Spleen (tissue), 11 donors: ENCODE measurements at regions not wholly inside any gene's neighbourhood (a gene's known extent, or its start where the extent isn't known, plus 50 kb on each side); places are given as distances from the start of the nearest gene placed in this dataset.

Source experiments
- DNase-seq: peaks from one replicate; pipeline ENCODE4 v3.0.0-alpha.2; 2020
- H3K27ac ChIP-seq, 8 donors: fragments of 200-600 bp; sonication (generic) in 7 of 8; 1 replicate in 4 of 8; 2 replicates in 4 of 8; pipeline versions ENCODE4 v1.5.0 to v1.8.0; 2016 to 2021; ENCODE audit warnings: inconsistent platforms in 4 of 8, mild to moderate bottlenecking in 4 of 8, moderate library complexity in 1 of 8
- H3K27me3 ChIP-seq, 7 donors: fragments of 200-600 bp; sonication (generic) in 6 of 7; replicated peaks in 1 of 7; 1 replicate in 4 of 7; 2 replicates in 3 of 7; pipeline versions ENCODE4 v1.5.0 to v1.8.0; 2016 to 2021; ENCODE audit warnings: inconsistent platforms in 3 of 7, mild to moderate bottlenecking in 1 of 7
- H3K36me3 ChIP-seq, 6 donors: fragments of 200-600 bp; sonication (generic) in 5 of 6; 1 replicate in 4 of 6; 2 replicates in 2 of 6; pipeline versions ENCODE4 v1.5.0 to v1.8.0; 2016 to 2021; ENCODE audit warnings: inconsistent platforms in 2 of 6
- H3K4me1 ChIP-seq, 6 donors: fragments of 200-600 bp; sonication (generic) in 5 of 6; 1 replicate in 3 of 6; 2 replicates in 3 of 6; pipeline versions ENCODE4 v1.5.0 to v1.8.0; 2016 to 2021; ENCODE audit warnings: inconsistent platforms in 3 of 6
- H3K4me3 ChIP-seq, 8 donors: fragments of 200-600 bp; sonication (generic) in 7 of 8; 1 replicate in 4 of 8; 2 replicates in 4 of 8; pipeline versions ENCODE4 v1.5.0 to v1.8.0; 2016 to 2021; ENCODE audit warnings: inconsistent platforms in 4 of 8, mild to moderate bottlenecking in 4 of 8, moderate library complexity in 2 of 8
- H3K9me3 ChIP-seq, 8 donors: fragments of 200-600 bp; sonication (generic) in 7 of 8; 1 replicate in 4 of 8; 2 replicates in 4 of 8; pipeline versions ENCODE4 v1.5.0 to v1.8.0; 2016 to 2021; ENCODE audit warnings: inconsistent platforms in 4 of 8
- POLR2A ChIP-seq, 3 donors: fragments of 450-650 bp; IDR thresholded peaks; one replicate each; pipeline ENCODE4 v1.5.1; 2017; ENCODE audit warnings: antibody characterized with exemption in 3 of 3, mild to moderate bottlenecking in 1 of 3
- POLR2AphosphoS5 ChIP-seq, 3 donors: sonication (generic); formaldehyde crosslinking; IDR thresholded peaks; one replicate each; pipeline ENCODE4 v1.5.1; 2017; ENCODE audit warnings: antibody characterized with exemption in 3 of 3
- WGBS, 5 donors: extraction: QIAGEN DNeasy Blood & Tissue Kit in 3 of 5; methylation state at CpG; one replicate each; pipeline versions ENCODE4 v1.1.5 to v1.1.7; 2013 to 2018; 5-methylcytosine and 5-hydroxymethylcytosine counted together
- intact Hi-C: fragments of 100-400 bp; cut with DNase I; formaldehyde crosslinking; loops from one replicate; pipeline ENCODE4 v1.15.0; 2023; ENCODE audit warnings: low total_unique reads
- TF ChIP-seq, protein P1 (sequence below), 11 experiments: fragments of 200-600 bp in 7 of 11; fragments of 450-650 bp in 4 of 11; sonication (generic) in 4 of 11; IDR thresholded peaks in 8 of 11; conservative IDR thresholded peaks in 3 of 11; 1 replicate in 7 of 11; 2 replicates in 4 of 11; pipeline versions ENCODE4 v1.4.0 to v1.8.0; 2016 to 2021; ENCODE audit warnings: antibody characterized with exemption in 11 of 11, inconsistent platforms in 4 of 11, mild to moderate bottlenecking in 1 of 11
- donor health status: healthy with polysubstance abuse.
- donor health status: DM: no; HTN: no; CAD: no; lungs with moderate emphysema.
- donor health status: DM: no; HTN: no; CAD: no.
- donor health status: Bipolar disorder and iron deficiency.
- donor health status: healthy.
- donor health status: DM: no; HTN: no; CAD: no.
- donor health status: DM: yes; HTN: yes; CAD: no.

DNA sequence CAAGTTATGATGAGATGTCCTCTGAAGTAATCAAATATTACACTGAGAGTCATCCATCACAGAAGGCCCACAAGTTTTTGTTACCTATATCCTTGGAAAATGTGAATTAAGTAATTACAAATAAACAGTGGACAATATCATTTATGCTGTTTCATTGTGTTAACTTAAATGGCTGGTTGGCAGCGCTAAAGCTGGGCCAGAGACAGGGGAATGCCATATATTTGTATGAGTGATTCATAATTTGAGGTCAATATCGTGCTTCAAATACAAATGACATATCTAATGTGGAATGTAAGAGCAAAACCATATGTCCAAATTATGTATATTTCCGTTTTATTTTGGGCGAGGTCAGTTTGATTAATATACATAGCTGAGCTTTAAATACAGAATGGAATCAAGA lies 1556.2 kb downstream of the SLITRK5 start:
- H3K27me3 ChIP-seq = no peaks in the 10 kb centered on the region
- H3K36me3 ChIP-seq = no peaks in the 10 kb centered on the region
- no peak for DNase-seq
- H3K27ac ChIP-seq = no peak overlapping the region
- H3K9me3 ChIP-seq = peaks cover 0 to 16% (median 7%) of the 10 kb centered on the region in 8 donors
- intact Hi-C loops = no loop called here
- H3K4me3 ChIP-seq = no peak overlapping the region
- TF ChIP-seq POLR2AphosphoS5 (IDR thresholded peaks at IDR 0.05) (no peak), POLR2A (IDR thresholded peaks at IDR 0.05) (no peak)
- TF ChIP-seq, protein P1, sequence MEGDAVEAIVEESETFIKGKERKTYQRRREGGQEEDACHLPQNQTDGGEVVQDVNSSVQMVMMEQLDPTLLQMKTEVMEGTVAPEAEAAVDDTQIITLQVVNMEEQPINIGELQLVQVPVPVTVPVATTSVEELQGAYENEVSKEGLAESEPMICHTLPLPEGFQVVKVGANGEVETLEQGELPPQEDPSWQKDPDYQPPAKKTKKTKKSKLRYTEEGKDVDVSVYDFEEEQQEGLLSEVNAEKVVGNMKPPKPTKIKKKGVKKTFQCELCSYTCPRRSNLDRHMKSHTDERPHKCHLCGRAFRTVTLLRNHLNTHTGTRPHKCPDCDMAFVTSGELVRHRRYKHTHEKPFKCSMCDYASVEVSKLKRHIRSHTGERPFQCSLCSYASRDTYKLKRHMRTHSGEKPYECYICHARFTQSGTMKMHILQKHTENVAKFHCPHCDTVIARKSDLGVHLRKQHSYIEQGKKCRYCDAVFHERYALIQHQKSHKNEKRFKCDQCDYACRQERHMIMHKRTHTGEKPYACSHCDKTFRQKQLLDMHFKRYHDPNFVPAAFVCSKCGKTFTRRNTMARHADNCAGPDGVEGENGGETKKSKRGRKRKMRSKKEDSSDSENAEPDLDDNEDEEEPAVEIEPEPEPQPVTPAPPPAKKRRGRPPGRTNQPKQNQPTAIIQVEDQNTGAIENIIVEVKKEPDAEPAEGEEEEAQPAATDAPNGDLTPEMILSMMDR (IDR thresholded peaks at IDR 0.05 in 8 of 11, conservative IDR thresholded peaks at IDR 0.05 in 3 of 11) = no peak
- no peaks in the 10 kb centered on the region for H3K4me1 ChIP-seq
- 49 to 62% (median 59%) methylated on average over 4 of the region's 4 CpGs for WGBS, 5 donors

DNA sequence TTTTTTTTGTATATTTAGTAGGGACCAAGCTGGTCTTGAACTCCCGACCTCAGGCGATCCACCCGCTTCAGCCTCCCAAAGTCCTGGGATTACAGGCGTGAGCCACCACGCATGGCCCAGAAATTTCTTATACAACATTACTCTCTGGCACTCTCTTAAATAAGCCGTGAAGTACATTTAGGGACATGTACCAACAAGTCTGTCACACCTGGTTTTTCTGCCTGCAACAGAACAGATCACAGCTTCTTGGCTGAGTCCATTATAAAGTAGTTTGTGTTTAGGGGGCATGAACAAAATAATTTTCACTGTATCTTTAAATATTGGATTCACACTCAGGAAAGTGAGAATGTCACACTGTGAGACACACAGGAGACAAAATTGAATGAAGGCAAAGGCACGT lies 1567.3 kb downstream of the SLITRK5 start:
- peaks cover 0 to 9% (median 0%) of the 10 kb centered on the region in 8 donors for H3K9me3 ChIP-seq
- no peak overlapping the region for H3K27ac ChIP-seq
- intact Hi-C loops = no loop called here
- TF ChIP-seq, protein P1 (IDR thresholded peaks at IDR 0.05 in 8 of 11, conservative IDR thresholded peaks at IDR 0.05 in 3 of 11) = no peak
- TF ChIP-seq POLR2AphosphoS5 (IDR thresholded peaks at IDR 0.05) = no peak
- TF ChIP-seq POLR2A (IDR thresholded peaks at IDR 0.05) = no peak
- no peaks in the 10 kb centered on the region for H3K4me1 ChIP-seq
- H3K36me3 ChIP-seq = no peaks in the 10 kb centered on the region
- no peak for DNase-seq
- WGBS, 5 donors = 62 to 92% (median 78%) methylated on average over 7 of the region's 7 CpGs
- no peaks in the 10 kb centered on the region for H3K27me3 ChIP-seq
- H3K4me3 ChIP-seq = no peak overlapping the region

DNA sequence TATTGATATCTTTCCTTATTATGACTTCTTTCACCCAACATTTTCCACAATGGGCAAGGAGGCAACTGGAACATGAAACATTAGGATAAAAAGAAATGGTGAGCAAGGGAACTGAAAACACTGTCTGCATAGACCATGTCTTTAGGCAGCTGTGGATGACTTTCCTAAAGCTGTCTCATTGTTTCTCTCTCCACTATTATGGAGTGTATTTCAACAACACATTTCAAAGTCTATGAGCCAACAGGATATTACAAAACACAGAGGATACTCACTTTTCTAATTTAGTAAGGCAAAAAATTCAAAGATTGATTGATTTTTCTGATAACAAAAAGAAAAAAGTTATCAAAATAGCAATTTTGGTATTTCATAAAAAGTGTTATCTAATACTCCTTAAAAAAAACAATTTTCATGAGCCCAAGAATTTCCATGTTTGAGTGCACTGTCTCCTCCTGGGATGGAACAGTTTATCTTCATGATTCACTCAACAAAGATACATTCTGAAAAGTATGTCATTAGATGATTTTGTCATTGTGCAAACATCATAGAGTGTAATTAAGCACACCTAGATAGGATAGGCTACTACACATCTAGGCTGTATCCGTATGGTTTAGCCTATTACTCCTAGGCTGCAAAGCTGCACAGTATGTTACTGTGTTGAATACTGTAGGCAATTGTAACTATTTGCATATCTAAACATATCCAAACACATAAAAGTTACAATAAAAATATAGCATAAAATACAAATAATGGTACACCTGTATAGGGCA lies 1568.4 kb downstream of the SLITRK5 start:
- no peak overlapping the region for H3K4me3 ChIP-seq
- no peak overlapping the region for H3K27ac ChIP-seq
- H3K4me1 ChIP-seq = no peaks in the 10 kb centered on the region
- H3K27me3 ChIP-seq = no peaks in the 10 kb centered on the region
- no peaks in the 10 kb centered on the region for H3K36me3 ChIP-seq
- WGBS, 5 donors = 79 to 96% (median 86%) methylated on average over 1 of the region's 1 CpG
- no peak for TF ChIP-seq POLR2A (IDR thresholded peaks at IDR 0.05)
- TF ChIP-seq, protein P1 (IDR thresholded peaks at IDR 0.05 in 8 of 11, conservative IDR thresholded peaks at IDR 0.05 in 3 of 11) = no peak
- no peak for TF ChIP-seq POLR2AphosphoS5 (IDR thresholded peaks at IDR 0.05)
- H3K9me3 ChIP-seq = peaks cover 0 to 13% (median 0%) of the 10 kb centered on the region in 8 donors
- intact Hi-C loops = no loop called here
- no peak for DNase-seq

DNA sequence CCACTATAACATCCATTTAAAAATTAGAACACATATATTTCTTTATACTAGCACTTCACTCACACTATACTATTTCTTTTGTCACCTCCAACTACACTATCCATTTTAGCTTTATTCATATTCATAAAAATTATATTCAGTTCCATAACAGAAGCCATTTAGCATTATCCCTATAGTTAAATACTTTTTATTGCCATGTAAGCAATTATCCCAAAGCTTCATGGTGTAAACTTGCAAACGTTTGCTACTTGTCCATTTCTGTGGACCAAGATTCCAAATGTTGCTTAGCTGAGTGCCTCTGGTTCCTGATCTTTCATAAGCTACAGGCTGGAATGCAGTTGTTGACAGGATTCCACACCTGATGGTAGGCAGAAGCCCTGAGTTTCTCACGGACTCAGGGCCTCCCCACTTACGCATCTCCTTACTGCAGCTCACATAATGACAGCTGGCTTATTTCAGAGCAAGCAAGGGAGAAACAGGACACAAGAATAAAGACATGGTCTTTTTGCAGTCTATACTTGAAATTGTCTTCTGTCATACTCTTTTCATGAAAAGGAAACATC lies 1584.8 kb downstream of the SLITRK5 start:
- Histone ChIP-seq H3K9me3 (peaks cover 0 to 55% (median 34%) of the 10 kb centered on the region in 8 donors), H3K4me1 (no peaks in the 10 kb centered on the region), H3K36me3 (no peaks in the 10 kb centered on the region), H3K27ac (no peak overlapping the region), H3K27me3 (no peaks in the 10 kb centered on the region), H3K4me3 (no peak overlapping the region)
- 48 to 75% (median 67%) methylated on average over 3 of the region's 3 CpGs for WGBS, 5 donors
- TF ChIP-seq, protein P1 (IDR thresholded peaks at IDR 0.05 in 8 of 11, conservative IDR thresholded peaks at IDR 0.05 in 3 of 11) = no peak
- no peak for TF ChIP-seq POLR2AphosphoS5 (IDR thresholded peaks at IDR 0.05)
- intact Hi-C loops = no loop called here
- DNase-seq = no peak
